ENCODE measurements at regions not wholly inside any gene's neighbourhood (a gene's known extent, or its start where the extent isn't known, plus 50 kb on each side); places are given as distances from the start of the nearest gene placed in this dataset.

DNA sequence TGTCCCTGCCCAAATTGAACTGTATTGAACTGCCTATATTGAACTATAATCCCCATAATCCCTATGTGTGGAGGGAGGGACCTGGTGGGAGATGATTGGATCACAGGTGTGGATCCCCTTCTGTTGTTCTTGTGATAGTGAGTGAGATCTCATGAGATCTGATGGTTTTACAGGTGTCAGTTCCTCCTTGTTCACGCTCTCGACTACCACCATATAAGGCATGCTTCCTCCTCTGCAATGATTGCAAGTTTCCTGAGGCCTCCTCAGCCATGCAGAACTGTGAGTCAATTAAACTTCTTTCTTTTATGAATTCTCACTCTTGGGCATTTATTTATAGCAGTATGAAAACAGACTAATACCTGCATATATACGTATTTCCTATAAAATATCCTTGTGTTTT lies 206.5 kb upstream of the PDGFD start:
- intact Hi-C loops (cut with DNase I): no loop called here
- no peaks in the 10 kb centered on the region for H3K36me3 ChIP-seq
- no peak for DNase-seq
- no peaks in the 10 kb centered on the region for H3K4me1 ChIP-seq
- TF ChIP-seq, protein P1, sequence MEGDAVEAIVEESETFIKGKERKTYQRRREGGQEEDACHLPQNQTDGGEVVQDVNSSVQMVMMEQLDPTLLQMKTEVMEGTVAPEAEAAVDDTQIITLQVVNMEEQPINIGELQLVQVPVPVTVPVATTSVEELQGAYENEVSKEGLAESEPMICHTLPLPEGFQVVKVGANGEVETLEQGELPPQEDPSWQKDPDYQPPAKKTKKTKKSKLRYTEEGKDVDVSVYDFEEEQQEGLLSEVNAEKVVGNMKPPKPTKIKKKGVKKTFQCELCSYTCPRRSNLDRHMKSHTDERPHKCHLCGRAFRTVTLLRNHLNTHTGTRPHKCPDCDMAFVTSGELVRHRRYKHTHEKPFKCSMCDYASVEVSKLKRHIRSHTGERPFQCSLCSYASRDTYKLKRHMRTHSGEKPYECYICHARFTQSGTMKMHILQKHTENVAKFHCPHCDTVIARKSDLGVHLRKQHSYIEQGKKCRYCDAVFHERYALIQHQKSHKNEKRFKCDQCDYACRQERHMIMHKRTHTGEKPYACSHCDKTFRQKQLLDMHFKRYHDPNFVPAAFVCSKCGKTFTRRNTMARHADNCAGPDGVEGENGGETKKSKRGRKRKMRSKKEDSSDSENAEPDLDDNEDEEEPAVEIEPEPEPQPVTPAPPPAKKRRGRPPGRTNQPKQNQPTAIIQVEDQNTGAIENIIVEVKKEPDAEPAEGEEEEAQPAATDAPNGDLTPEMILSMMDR (IDR thresholded peaks at IDR 0.05): no peak
- no peak overlapping the region for H3K27ac ChIP-seq
- no peaks in the 10 kb centered on the region for H3K9me3 ChIP-seq
- ATAC-seq: no peak
- no peak overlapping the region for H3K4me3 ChIP-seq
- no peaks in the 10 kb centered on the region for H3K27me3 ChIP-seq

- no peak overlapping the region for H3K27ac ChIP-seq
- no peaks in the 10 kb centered on the region for H3K4me1 ChIP-seq
- H3K36me3 ChIP-seq: no peaks in the 10 kb centered on the region
- DNase-seq (no peak), ATAC-seq (no peak)
- no peak overlapping the region for H3K4me3 ChIP-seq
- H3K9me3 ChIP-seq: no peaks in the 10 kb centered on the region
- TF ChIP-seq, protein P1 (IDR thresholded peaks at IDR 0.05): no peak
- H3K27me3 ChIP-seq: no peaks in the 10 kb centered on the region
- intact Hi-C loops (cut with DNase I): no loop called here
These were observed 205.8 kb upstream of the PDGFD start for GRCh38 chr11:104369761-104370160.

DNA sequence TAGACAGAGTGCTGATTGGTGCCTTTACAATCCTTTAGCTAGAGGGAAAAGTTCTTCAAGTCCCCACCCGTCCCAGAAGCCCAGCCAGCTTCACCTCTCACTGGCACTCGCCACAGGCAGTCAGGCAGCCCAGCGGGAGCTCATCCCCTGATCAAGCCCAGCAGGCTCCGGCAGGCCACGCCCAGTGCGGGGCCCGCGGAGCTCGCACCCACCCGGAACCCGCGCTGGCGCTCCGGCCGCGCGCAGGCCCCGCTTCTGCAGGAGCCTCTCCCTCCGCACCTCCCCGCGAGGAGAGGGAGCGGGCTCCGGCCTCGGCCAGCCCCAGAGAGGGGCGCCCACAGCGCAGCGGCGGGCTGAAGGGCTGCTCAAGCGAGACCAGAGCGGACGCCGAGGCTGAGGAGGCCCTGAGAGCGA lies 202.4 kb upstream of the PDGFD start:
- Histone ChIP-seq H3K4me3 (no peak overlapping the region), H3K27ac (no peak overlapping the region), H3K4me1 (no peaks in the 10 kb centered on the region), H3K27me3 (no peaks in the 10 kb centered on the region), H3K9me3 (no peaks in the 10 kb centered on the region), H3K36me3 (no peaks in the 10 kb centered on the region)
- ATAC-seq (peak; percentile 44), DNase-seq (peak; percentile 52)
- intact Hi-C loops (cut with DNase I): no loop called here
- TF ChIP-seq, protein P1 (IDR thresholded peaks at IDR 0.05): no peak

- intact Hi-C loops (cut with DNase I): no loop called here
- DNase-seq (no peak), ATAC-seq (no peak)
- no peaks in the 10 kb centered on the region for H3K36me3 ChIP-seq
- no peak overlapping the region for H3K27ac ChIP-seq
- H3K9me3 ChIP-seq: no peaks in the 10 kb centered on the region
- no peaks in the 10 kb centered on the region for H3K27me3 ChIP-seq
- H3K4me3 ChIP-seq: no peak overlapping the region
- no peaks in the 10 kb centered on the region for H3K4me1 ChIP-seq
- TF ChIP-seq, protein P1 (IDR thresholded peaks at IDR 0.05): no peak
These were observed 201.7 kb upstream of the PDGFD start for GRCh38 chr11:104365676-104366075.

DNA sequence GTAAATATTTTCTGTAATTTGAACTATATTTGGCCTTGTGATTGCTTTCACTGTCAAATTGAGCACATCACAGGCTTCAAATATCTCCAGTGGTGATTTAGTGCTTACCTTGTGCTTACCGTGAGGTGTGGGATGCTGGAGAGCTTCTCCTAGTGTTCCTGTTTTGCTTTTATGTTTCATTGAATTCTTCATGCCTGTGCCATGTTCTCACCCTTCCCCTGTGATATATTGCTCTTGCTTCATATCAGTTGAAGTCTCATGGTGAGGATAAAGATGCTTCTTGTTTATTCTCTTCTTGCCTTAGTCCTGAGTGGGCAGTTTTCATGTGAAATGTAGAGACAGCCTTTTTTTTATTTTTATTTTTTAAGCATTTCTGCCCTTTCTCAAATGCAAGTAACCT lies 198.0 kb upstream of the PDGFD start:
- no peak overlapping the region for H3K4me3 ChIP-seq
- no peaks in the 10 kb centered on the region for H3K36me3 ChIP-seq
- H3K4me1 ChIP-seq: no peaks in the 10 kb centered on the region
- no peaks in the 10 kb centered on the region for H3K9me3 ChIP-seq
- ATAC-seq (no peak), DNase-seq (no peak)
- H3K27me3 ChIP-seq: no peaks in the 10 kb centered on the region
- H3K27ac ChIP-seq: no peak overlapping the region
- TF ChIP-seq, protein P1 (IDR thresholded peaks at IDR 0.05): no peak
- intact Hi-C loops (cut with DNase I): no loop called here

DNA sequence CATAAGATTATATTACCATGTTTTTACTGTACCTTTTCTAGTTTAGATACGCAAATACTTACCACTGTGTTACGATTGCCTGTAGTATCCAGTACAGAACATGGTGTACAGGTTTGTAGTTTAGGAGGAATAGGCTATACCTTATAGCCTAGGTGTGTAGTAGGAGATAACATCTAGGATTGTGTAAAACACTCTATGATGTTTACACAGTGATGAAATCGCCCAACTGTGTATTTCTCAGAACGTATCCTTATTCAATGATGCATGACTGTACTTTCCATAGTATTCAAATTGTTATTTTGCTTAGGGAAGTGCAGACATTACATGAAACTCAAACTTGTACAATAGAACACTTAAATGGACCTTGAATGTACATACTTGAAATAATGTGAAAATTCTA lies 188.1 kb upstream of the PDGFD start:
- H3K36me3 ChIP-seq: no peaks in the 10 kb centered on the region
- H3K27me3 ChIP-seq: no peaks in the 10 kb centered on the region
- TF ChIP-seq, protein P1 (IDR thresholded peaks at IDR 0.05): no peak
- no peaks in the 10 kb centered on the region for H3K4me1 ChIP-seq
- no peak overlapping the region for H3K27ac ChIP-seq
- DNase-seq (no peak), ATAC-seq (no peak)
- H3K9me3 ChIP-seq: no peaks in the 10 kb centered on the region
- intact Hi-C loops (cut with DNase I): no loop called here
- no peak overlapping the region for H3K4me3 ChIP-seq
